Osteoblast (primary cell): ENCODE measurements at regions not wholly inside any gene's neighbourhood (a gene's known extent, or its start where the extent isn't known, plus 50 kb on each side); places are given as distances from the start of the nearest gene placed in this dataset.

ENCODE experiments used
- DNase-seq: peaks from one replicate; pipeline ENCODE4 v3.0.0; 2011; ENCODE audit warnings: low spot score, mixed read lengths; ENCODE audit not compliant: insufficient read length; ENCODE audit errors: missing footprints
- H2AFZ ChIP-seq: 2 replicates; pipeline ENCODE4 v1.6.0; 2011; ENCODE audit warnings: mild to moderate bottlenecking, low read length
- H3K27ac ChIP-seq: 2 replicates; pipeline ENCODE4 v1.5.1; 2011; ENCODE audit warnings: mild to moderate bottlenecking, low read depth, low read length, moderate library complexity
- H3K27me3 ChIP-seq: 2 replicates; pipeline ENCODE4 v1.6.0; 2012; ENCODE audit warnings: mild to moderate bottlenecking, control low read depth, inconsistent platforms, low read length, moderate library complexity; ENCODE audit not compliant: insufficient read depth
- H3K36me3 ChIP-seq: 2 replicates; pipeline ENCODE4 v1.5.1; 2011; ENCODE audit warnings: mild to moderate bottlenecking, low read length, control low read depth, moderate library complexity; ENCODE audit not compliant: insufficient read depth
- H3K4me1 ChIP-seq: 2 replicates; pipeline ENCODE4 v1.5.1; 2011; ENCODE audit warnings: mild to moderate bottlenecking, low read length, control low read depth, moderate library complexity; ENCODE audit not compliant: insufficient read depth
- H3K4me2 ChIP-seq: 2 replicates; pipeline ENCODE4 v1.6.0; 2011; ENCODE audit warnings: mild to moderate bottlenecking, low read length; ENCODE audit not compliant: insufficient read depth
- H3K4me3 ChIP-seq: fragments of 200-600 bp; sonication (generic); 3 replicates; pipeline ENCODE4 v1.5.1; 2012; ENCODE audit warnings: mild to moderate bottlenecking, low read length, inconsistent platforms; ENCODE audit not compliant: insufficient read depth
- H3K79me2 ChIP-seq: 2 replicates; pipeline ENCODE4 v1.6.0; 2012; ENCODE audit warnings: mild to moderate bottlenecking, low read length, control low read depth, inconsistent platforms; ENCODE audit not compliant: insufficient read depth
- H3K9me3 ChIP-seq: 2 replicates; pipeline ENCODE4 v1.5.1; 2011; ENCODE audit warnings: low read depth, low read length, control low read depth
- H4K20me1 ChIP-seq: 2 replicates; pipeline ENCODE4 v1.6.0; 2012; ENCODE audit warnings: mild to moderate bottlenecking, low read length, control low read depth; ENCODE audit not compliant: insufficient read depth
- TF ChIP-seq, protein P1 (sequence below): IDR thresholded peaks from 2 replicates; pipeline ENCODE4 v1.5.1; 2011; ENCODE audit warnings: mild to moderate bottlenecking, low read depth, low read length, moderate library complexity; ENCODE audit errors: extremely low read depth

DNA sequence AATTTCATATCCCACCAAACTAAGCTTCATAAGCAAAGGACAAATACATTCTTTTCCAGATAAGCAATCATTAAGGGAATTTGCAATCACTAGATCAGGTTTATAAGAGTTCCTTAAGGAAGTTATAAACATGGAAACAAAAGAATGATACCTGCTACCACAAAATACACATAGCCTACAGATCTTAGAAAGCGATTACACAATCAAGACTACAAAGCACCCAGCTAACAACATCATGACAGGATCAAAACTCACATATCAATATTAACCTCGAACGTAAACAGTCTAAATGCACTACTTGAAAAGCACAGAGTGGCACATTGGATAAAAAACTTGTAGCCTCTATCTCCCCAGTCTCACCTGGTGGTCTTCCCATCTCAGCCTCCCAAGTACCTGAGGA is 512.4 kb upstream of the PTGER4 start:
- no peak overlapping the region for H3K27ac ChIP-seq
- H3K4me2 ChIP-seq, result no peak overlapping the region
- TF ChIP-seq, protein P1, sequence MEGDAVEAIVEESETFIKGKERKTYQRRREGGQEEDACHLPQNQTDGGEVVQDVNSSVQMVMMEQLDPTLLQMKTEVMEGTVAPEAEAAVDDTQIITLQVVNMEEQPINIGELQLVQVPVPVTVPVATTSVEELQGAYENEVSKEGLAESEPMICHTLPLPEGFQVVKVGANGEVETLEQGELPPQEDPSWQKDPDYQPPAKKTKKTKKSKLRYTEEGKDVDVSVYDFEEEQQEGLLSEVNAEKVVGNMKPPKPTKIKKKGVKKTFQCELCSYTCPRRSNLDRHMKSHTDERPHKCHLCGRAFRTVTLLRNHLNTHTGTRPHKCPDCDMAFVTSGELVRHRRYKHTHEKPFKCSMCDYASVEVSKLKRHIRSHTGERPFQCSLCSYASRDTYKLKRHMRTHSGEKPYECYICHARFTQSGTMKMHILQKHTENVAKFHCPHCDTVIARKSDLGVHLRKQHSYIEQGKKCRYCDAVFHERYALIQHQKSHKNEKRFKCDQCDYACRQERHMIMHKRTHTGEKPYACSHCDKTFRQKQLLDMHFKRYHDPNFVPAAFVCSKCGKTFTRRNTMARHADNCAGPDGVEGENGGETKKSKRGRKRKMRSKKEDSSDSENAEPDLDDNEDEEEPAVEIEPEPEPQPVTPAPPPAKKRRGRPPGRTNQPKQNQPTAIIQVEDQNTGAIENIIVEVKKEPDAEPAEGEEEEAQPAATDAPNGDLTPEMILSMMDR, result no peak
- no peaks in the 10 kb centered on the region for H4K20me1 ChIP-seq
- H3K27me3 ChIP-seq, result no peaks in the 10 kb centered on the region
- H3K4me1 ChIP-seq, result peaks cover 2% of the 10 kb centered on the region
- no peak overlapping the region for H3K4me3 ChIP-seq
- no peaks in the 10 kb centered on the region for H3K36me3 ChIP-seq
- no peak overlapping the region for H2AFZ ChIP-seq
- DNase-seq, result no peak
- H3K9me3 ChIP-seq, result no peaks in the 10 kb centered on the region
- no peaks in the 10 kb centered on the region for H3K79me2 ChIP-seq

DNA sequence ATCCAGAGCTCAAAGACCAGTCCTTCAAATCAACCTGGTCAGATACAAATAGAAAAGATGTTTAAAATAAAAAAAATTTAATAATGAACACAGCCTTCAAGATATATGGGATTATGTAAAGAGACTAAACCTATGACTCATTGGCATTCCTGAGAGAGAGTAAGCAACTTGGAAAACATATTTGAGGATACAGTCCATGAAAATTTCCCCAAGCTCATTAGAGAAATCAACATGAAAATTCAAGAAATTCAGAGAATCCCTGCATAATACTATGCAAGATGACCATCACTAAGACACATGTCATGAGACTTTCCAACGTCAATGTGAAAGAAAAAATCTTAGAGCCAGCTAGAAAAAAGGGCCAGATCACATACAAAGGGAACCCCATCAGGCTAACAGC is 512.9 kb upstream of the PTGER4 start:
- no peak for DNase-seq
- Histone ChIP-seq H4K20me1 (no peaks in the 10 kb centered on the region), H3K9me3 (no peaks in the 10 kb centered on the region), H2AFZ (no peak overlapping the region), H3K79me2 (no peaks in the 10 kb centered on the region), H3K36me3 (no peaks in the 10 kb centered on the region), H3K4me2 (no peak overlapping the region), H3K27ac (no peak overlapping the region), H3K4me1 (peaks cover 2% of the 10 kb centered on the region), H3K27me3 (no peaks in the 10 kb centered on the region), H3K4me3 (no peak overlapping the region)
- TF ChIP-seq, protein P1, result no peak

DNA sequence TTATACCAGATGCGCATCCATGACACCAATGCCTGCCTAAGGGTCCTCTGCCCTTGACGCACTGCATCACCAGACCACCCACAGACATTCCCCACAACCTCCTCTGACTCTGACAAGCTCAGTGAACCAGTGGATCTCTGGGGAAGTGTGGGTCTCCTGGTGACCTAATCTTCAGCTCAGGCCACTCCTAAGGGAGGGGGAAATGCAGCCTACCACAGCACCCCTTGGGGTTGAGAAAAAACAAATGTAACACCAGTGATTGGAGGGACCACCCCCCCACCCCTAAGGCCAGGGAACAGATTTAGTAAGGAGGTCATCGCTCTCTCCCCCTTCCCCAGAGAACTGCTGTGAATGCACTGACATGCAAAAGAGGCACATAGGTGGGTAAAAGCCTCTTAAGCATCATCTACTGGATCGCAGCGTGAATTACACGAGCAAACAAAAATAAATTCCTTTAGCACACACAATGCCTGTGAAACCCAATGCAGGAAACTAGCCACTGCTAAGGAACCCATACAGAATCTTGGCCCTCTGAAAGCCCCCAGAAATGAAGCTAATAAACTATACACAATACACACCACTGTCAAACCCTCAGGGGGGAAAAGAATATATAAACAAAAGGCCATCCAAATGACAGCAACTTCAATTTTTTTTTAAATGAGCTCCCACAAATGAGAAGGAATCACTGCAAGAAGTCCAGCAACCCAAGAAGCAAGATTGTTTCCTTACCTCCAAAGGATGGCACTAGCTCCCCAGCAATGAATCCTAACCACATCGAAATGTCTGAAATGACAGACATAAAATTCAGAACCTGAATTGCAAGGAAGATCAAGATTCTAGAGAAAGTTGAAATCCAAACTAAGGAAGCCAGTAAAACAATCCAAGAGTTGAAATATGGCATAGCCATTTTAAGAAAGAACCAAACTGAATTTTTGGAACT is 513.7 kb upstream of the PTGER4 start:
- no peak overlapping the region for H2AFZ ChIP-seq
- H3K4me2 ChIP-seq, result no peak overlapping the region
- no peaks in the 10 kb centered on the region for H3K27me3 ChIP-seq
- no peaks in the 10 kb centered on the region for H4K20me1 ChIP-seq
- peak; percentile 55 for DNase-seq
- no peaks in the 10 kb centered on the region for H3K79me2 ChIP-seq
- no peak overlapping the region for H3K27ac ChIP-seq
- no peak overlapping the region for H3K4me3 ChIP-seq
- H3K36me3 ChIP-seq, result no peaks in the 10 kb centered on the region
- TF ChIP-seq, protein P1, result no peak
- peaks cover 2% of the 10 kb centered on the region for H3K4me1 ChIP-seq
- no peaks in the 10 kb centered on the region for H3K9me3 ChIP-seq

DNA sequence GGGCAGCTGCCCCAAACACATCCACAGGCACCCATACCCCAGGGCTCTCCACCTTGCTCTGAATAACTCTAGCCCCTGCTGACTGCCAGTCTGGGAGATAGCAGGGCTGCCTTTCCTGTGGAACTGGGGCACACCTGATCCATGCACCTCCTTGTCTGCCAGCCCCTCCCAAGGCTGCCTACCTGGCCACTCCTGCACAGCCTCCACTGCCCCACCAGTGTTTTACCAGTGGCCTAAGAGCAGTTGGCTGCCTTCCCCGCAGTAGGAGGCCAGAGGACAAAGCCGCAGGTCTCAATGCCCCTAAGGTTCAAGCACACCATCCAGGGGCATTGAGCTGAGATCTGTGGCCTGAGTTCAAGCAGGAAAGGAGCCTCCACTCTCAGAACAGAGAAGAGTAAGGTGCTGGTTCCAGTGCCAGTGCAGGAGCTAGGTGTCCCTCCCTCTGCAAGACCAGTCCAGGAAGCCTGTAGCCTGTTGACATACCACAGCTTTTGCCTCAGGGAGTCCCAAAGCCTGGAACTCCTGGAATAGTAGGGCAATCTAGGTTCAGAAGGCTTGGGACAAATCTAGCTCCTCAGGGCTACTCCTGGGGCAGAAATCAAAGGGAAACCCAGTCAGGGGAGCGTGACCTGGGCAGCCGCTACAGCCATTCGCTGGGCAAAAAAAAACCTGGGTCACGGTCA is 514.5 kb upstream of the PTGER4 start:
- Histone ChIP-seq H3K4me2 (no peak overlapping the region), H3K27ac (no peak overlapping the region), H3K27me3 (no peaks in the 10 kb centered on the region), H3K79me2 (no peaks in the 10 kb centered on the region), H3K4me3 (no peak overlapping the region), H3K4me1 (peaks cover 2% of the 10 kb centered on the region), H2AFZ (no peak overlapping the region), H3K9me3 (no peaks in the 10 kb centered on the region), H3K36me3 (no peaks in the 10 kb centered on the region), H4K20me1 (no peaks in the 10 kb centered on the region)
- DNase-seq, result no peak
- TF ChIP-seq, protein P1, result no peak
